GM18868 (cell line): ENCODE measurements at regions not wholly inside any gene's neighbourhood (a gene's known extent, or its start where the extent isn't known, plus 50 kb on each side); places are given as distances from the start of the nearest gene placed in this dataset.
"Not testable (repeated sequence)": the region's sequence is repeated elsewhere in the genome, so short reads cannot be mapped to it uniquely, and the experiment has no call there.

ENCODE experiments used
- ATAC-seq: cut with Tn5 transposase; IDR thresholded peaks from one replicate; pipeline ENCODE4 v1.9.1; 2021; ENCODE audit warnings: mild to moderate bottlenecking, moderate library complexity; ENCODE audit not compliant: unreplicated experiment

DNA sequence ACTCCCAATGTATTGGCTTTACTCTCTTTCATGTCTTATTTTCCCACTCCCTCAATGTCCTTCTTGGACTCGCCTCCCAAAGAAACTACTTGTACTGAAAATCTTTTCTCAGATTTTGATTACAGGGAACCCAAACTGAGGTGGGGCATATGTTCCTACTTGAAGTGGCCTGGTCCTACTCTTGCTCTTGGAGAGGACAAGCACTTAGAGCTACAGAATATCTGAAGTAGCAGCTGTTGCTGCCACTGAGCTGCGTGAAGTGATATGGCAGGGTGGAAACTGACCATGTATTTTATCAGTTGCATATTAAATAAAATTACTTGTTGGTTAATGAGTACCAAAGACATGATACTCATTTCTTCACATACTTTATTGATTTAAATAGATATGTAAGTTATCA is 129.5 kb downstream of the TSEN15 start:
- no peak for ATAC-seq

- no peak for ATAC-seq
These were observed 132.4 kb downstream of the TSEN15 start for GRCh38 chr1:184183919-184184318.

DNA sequence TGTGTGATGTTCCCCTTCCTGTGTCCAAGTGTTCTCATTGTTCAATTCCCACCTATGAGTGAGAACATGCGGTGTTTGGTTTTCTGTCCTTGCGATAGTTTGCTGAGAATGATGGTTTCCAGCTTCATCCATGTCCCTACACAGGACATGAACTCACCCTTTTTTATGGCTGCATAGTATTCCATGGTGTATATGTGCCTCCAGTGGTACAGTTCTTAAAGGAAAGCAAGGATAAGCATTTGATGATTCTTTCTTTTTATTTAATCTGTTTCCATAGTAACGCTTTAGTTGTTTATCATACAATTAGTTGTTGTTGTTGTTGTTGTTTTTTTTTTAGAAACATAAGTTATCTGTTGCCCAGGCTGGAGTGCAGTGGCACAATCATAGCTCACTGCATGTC is 133.1 kb downstream of the TSEN15 start:
- ATAC-seq = not testable (repeated sequence)

- ATAC-seq = no peak
These were observed 133.8 kb downstream of the TSEN15 start for GRCh38 chr1:184185347-184185746.

- ATAC-seq = no peak
These were observed 134.6 kb downstream of the TSEN15 start for GRCh38 chr1:184186167-184186566.

DNA sequence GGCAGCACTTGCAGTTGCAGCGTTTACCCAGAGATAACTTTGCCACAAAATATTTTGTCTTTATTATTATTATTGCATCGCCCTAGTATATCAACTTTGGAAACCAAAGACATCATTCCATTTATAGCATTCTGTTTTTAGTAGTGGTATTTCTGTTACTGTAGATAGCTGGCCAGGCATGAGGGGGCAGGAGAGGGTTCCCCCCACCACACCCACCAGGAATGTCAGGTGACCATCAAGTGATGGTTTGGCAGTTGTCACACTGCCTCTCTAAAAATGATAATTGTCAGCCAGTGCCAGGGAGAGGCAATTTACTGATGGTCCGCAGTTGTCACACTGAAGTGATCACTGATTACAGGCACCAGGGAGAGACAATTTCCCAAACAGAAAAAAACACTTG is 135.6 kb downstream of the TSEN15 start:
- ATAC-seq = no peak

DNA sequence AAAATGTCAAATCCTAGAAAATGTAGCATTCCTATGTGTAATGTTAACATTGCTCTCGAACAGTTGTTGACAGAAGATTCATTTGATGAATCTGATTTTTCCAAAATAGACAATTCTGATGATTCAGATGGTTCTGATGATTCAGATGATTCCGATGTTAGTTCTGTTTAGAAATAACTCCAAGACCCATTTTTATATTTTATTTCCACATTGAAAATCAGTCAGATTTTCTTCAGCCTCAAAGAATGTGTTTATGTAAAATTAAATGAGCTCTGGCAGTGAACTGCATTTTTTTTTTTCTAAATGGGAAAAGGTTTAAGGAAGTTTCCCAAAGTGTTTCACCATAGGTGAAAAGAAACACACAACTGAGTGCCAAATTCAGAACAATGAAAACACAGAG is 136.5 kb downstream of the TSEN15 start:
- ATAC-seq = no peak

DNA sequence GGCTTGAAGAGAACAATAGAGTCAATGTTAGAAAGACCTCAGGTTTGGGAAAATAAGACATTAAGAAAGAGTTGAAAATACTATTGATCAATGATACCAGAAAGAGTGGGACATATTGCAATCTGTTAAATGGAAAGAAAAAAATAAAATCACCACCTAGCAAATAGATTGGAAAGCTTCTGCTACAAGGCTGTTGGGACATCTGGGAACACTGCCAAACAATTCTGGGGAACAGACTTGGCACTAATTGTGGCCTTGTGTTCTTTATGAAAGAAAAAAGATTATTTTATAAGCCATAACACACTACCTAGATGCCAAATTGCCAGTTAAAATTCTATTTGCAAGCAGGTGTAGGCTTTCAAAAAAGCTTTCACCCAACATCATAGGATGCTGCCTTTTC is 137.8 kb downstream of the TSEN15 start:
- ATAC-seq = no peak

GRCh38 chr1:184190616-184191015 is 139.1 kb downstream of the TSEN15 start:
- ATAC-seq = no peak

- ATAC-seq = no peak
These were observed 139.7 kb downstream of the TSEN15 start for GRCh38 chr1:184191181-184191621.

DNA sequence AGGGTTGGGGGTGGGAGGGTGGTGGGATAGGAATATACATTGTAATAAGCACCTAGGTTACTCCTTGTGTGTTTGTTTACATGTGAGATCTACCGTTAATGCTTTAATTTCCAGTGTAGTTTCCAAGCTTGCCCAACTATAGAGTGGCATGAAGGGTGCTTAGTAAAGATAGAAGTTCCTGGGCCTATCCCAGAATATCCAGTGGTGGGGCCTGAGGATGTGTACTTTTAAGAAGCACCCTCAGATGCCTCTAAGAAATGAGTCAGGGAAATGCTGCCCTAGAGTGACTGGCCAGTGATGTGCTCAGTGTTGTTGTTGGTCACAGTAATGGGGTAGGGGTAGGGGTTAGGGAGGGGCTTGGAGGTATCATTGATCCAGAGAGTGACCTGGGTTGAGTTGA is 141.3 kb downstream of the TSEN15 start:
- ATAC-seq = no peak

DNA sequence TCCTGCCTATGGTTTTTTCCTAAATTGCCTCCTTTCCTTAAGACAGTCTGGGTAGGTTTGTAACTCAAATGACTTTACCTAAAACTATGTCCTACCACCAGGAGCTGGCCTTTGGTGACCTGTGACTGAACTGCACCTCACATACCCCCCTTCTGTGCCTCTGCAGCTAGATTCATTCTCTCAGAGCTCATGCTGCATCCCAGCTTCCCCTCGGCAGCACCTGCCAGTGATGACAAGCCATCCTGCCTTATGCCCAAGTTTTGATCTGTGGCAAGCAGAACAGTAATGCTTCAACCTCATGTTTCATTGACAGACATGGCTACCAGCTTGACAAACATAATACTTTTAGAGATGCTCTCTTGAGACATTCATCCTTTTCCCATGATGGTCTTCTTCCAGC is 141.9 kb downstream of the TSEN15 start:
- ATAC-seq = no peak

GRCh38 chr1:184194236-184194635 is 142.7 kb downstream of the TSEN15 start:
- no peak for ATAC-seq

DNA sequence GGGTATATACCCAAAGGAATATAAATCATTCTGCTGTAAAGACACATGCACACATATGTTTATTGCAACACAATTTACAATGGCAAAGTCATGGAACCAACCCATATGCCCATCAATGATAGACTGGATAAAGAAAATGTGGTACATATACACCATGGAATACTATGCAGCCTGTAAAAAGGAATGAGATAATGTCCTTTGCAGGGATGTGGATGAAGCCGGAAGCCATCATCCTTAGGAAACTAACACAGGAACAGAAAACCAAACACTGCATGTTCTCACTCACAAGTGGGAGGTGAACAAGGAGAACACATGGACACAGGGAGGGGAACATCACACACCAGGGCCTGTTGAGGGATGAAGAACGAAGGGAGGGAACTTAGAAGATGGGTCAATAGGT is 144.2 kb downstream of the TSEN15 start:
- ATAC-seq = not testable (repeated sequence)

GRCh38 chr1:184197831-184198230 is 146.3 kb downstream of the TSEN15 start:
- ATAC-seq = no peak

GRCh38 chr1:184199036-184199435 is 147.5 kb downstream of the TSEN15 start:
- ATAC-seq = no peak

DNA sequence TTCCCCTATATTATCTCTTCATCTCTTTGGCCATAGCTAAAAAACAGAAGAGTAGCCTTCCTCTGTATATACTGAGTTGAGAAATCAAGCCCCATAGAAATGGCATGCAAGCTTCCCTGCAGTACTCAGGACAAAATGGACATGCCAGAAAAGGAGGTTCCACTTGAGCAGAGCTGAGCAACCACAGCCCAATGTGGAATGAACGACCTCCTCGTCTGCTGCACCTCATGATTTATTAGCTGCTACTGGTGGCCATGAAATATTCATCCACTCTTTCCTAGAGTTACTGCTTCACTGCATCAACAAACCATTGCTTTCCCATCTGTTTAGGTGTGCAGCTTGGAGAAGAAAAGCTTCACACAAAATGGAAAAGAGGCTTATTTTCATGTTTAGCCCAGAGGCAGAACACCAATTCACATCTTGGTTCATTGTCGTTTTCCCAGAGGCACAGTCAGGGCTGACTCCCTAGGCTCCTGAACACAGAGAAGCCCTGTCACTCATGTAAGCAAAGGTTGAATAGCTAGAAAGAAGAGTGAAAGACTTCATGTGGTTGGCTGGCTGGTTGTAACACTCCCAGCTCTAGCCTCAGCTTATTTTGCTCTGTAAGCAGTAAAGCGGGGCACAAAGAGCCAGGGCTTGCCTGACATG is 148.0 kb downstream of the TSEN15 start:
- no peak for ATAC-seq

DNA sequence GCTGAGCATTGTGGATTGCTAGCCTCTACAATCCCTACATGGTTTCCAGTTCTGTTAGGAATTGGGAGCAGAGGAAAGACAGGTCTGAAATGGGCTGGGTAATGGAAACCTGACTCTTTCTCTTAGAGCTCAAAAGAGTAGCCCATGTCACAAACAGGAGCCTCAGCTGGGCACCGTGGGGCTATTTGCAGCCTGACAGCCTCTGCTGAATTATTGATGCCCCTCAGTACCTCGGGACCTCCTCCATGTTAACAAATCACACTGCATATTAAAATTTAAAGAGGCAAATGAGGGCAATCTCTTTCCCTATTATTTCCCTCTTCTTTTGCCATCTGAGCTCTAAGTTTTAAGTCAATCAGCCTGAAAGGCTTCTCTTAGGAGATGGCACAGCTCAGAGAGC is 157.1 kb downstream of the TSEN15 start:
- ATAC-seq = no peak

DNA sequence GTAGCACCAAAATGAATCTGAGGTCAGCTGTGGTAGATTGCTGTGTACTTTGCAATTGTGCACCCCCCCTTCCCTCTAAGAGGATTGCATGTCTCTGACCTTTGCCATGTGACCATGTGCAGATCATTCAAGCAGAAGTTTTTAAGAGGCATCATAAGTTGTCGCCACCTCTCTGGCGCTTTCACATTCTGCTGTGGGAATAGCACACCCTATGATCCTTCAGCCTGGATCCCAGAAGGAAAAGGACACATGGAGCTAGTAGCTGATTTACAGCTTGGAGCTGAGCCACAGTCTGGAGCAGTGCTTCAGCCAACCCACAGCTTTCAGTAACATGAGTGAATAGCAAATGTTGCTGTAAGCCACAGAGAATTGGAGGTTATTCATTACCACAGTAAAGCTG is 158.5 kb downstream of the TSEN15 start:
- ATAC-seq = no peak

DNA sequence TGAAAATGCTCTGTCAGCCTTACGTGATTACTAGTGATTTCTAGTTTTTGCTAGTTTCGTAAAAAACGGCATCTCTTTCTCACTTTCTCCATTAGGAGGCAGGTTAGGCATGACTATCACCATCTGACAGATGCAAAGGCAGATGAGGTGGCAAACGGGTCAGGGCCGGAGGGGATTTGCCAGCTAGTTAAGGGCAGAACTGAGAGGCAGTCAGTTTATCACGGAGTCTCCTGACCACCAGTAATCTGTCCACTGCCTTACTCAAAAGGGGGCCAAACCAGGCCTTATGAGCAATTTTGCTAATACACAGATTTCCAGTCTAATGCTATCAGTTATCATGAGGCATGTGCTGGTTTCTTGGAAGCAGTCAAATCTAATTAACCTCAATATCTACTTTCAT is 159.3 kb downstream of the TSEN15 start:
- ATAC-seq = no peak

GRCh38 chr1:184212649-184213314 is 161.3 kb downstream of the TSEN15 start:
- ATAC-seq = no peak

- no peak for ATAC-seq
These were observed 162.6 kb downstream of the TSEN15 start for GRCh38 chr1:184214128-184214527.
